ENCODE measurements at regions not wholly inside any gene's neighbourhood (a gene's known extent, or its start where the extent isn't known, plus 50 kb on each side); places are given as distances from the start of the nearest gene placed in this dataset. TPM values are rescaled to one million over a fixed set of nuclear protein-coding genes. Genes with fewer than 3 reads are reported as not detected.

DNA sequence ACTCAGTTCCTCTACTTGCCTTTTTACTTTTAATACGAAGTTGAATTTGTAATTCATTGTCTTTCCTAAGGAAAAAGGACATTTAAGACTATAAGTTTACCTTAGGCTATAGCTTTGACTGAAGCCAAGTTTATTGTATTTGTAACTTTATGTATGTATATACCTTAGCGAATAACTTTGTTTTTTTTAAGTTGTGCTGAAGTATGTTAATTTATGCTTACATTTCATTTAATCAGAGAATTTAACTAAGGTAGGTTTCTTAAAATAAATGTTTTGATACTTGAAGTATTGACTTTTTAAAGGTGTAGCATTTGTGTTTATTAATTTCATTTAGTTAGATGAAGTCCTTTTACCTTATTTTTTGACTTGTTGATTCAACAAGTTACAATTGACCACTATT is 55.2 kb upstream of the TPTE start:
- TF ChIP-seq, protein P1, sequence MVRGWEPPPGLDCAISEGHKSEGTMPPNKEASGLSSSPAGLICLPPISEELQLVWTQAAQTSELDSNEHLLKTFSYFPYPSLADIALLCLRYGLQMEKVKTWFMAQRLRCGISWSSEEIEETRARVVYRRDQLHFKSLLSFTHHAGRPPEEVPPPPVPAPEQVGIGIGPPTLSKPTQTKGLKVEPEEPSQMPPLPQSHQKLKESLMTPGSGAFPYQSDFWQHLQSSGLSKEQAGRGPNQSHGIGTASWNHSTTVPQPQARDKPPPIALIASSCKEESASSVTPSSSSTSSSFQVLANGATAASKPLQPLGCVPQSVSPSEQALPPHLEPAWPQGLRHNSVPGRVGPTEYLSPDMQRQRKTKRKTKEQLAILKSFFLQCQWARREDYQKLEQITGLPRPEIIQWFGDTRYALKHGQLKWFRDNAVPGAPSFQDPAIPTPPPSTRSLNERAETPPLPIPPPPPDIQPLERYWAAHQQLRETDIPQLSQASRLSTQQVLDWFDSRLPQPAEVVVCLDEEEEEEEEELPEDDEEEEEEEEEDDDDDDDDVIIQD (CRISPR knock-in tag; IDR thresholded peaks at IDR 0.05) = no peak
- TF ChIP-seq C11orf30 (IDR thresholded peaks at IDR 0.05; ENCODE audit: low read depth) = 0 out of 2 replicates have a peak, but pooled peaks have one; percentile 23
- Histone ChIP-seq H3K4me2 (ENCODE audit: insufficient read depth, low read length) (no peak overlapping the region), H3K9ac (ENCODE audit: insufficient read depth in 1 of 2, low read depth in 2 of 2, low read length in 2 of 2) (no peak overlapping the region), H3K4me1 (replicated peaks in 1 of 2; ENCODE audit: control insufficient read depth in 2 of 2, insufficient read depth in 2 of 2, low read length in 2 of 2) (no peaks in the 10 kb centered on the region), H4K20me1 (replicated peaks; ENCODE audit: control insufficient read depth, insufficient read depth, low read length) (no peaks in the 10 kb centered on the region), H3K36me3 (ENCODE audit: control insufficient read depth, insufficient read depth, low read length) (peaks cover 6% of the 10 kb centered on the region; the same call in 1 of the 3 replicates), H3K9me1 (ENCODE audit: control insufficient read depth, insufficient read depth, low read length) (no peaks in the 10 kb centered on the region), H3K27me3 (ENCODE audit: control insufficient read depth in 2 of 2, insufficient read depth in 2 of 2, low read length in 2 of 2) (no peaks in the 10 kb centered on the region), H3K27ac (ENCODE audit: extremely low read depth, low read depth, low read length) (no peak overlapping the region), H3K9me3 (replicated peaks; ENCODE audit: control insufficient read depth, insufficient read depth, low read depth, low read length) (no peaks in the 10 kb centered on the region), H3K4me3 (no peak overlapping the region), H3K79me2 (ENCODE audit: control insufficient read depth, insufficient read depth, low read length) (no peaks in the 10 kb centered on the region), H2AFZ (ENCODE audit: low read depth, low read length) (no peak overlapping the region)
- ChIA-PET POLR2A (no interaction called here), CTCF (ENCODE audit: low intra/inter-chr PET ratio) (no interaction called here)
- DNase-seq (ENCODE audit: extremely low read depth in 1 of 4, low spot score in 3 of 4) = peak in 1 of 4 experiments; percentile 4
- intact Hi-C loops (cut with micrococcal nuclease) = no loop called here
- in situ Hi-C loops (cut with MboI) = no loop called here
- FAIRE-seq = no peak
- 6% methylated on average over 2 of the region's 2 CpGs for WGBS (ENCODE audit: insufficient coverage, low coverage, missing lambda C conversion rate)
- no peak for ATAC-seq
- BruUV-seq (replicated peaks) = no TSS peak

Small RNA genes lying in the stretch of these regions (small RNA-seq; reads per million reads assigned to genes)
- gene AF254983.2 = not detected
